OCI-LY3 (cell line): ENCODE measurements at regions not wholly inside any gene's neighbourhood (a gene's known extent, or its start where the extent isn't known, plus 50 kb on each side); places are given as distances from the start of the nearest gene placed in this dataset.
"Not testable (repeated sequence)": the region's sequence is repeated elsewhere in the genome, so short reads cannot be mapped to it uniquely, and the experiment has no call there.

ENCODE experiments used
- H2AFZ ChIP-seq: fragments of 200-600, 300-600 bp; shearing (Covaris generic); 2 replicates; pipeline ENCODE4 v1.6.0; 2014; ENCODE audit warnings: antibody characterized with exemption, low read depth, low read length
- H3K27ac ChIP-seq: fragments of 200-600, 300-600 bp; sonication (generic); 2 replicates; pipeline ENCODE4 v1.5.1; 2014; ENCODE audit warnings: mild to moderate bottlenecking, low read length, moderate library complexity, mixed read lengths
- H3K27me3 ChIP-seq: fragments of 200-600, 300-600 bp; sonication (generic); 2 replicates; pipeline ENCODE4 v1.6.1; 2014; ENCODE audit warnings: low read depth, low read length, mixed read lengths
- H3K36me3 ChIP-seq: fragments of 200-600, 300-600 bp; sonication (generic); replicated peaks from 2 replicates; pipeline ENCODE3; 2014; ENCODE audit warnings: low read depth, low read length, mixed read lengths
- H3K4me1 ChIP-seq: fragments of 300-600, 200-600 bp; sonication (generic); 2 replicates; pipeline ENCODE4 v1.6.1; 2014; ENCODE audit warnings: low read length, mixed read lengths
- H3K4me2 ChIP-seq: fragments of 200-600, 300-600 bp; sonication (generic); 2 replicates; pipeline ENCODE4 v1.6.1; 2014; ENCODE audit warnings: low read length, mixed read lengths
- H3K4me3 ChIP-seq: fragments of 300-600, 200-600 bp; sonication (generic); 2 replicates; pipeline ENCODE4 v1.5.1; 2014; ENCODE audit warnings: antibody characterized with exemption, mild to moderate bottlenecking, low read length, moderate library complexity
- H3K79me2 ChIP-seq: fragments of 300-600, 200-600 bp; shearing (Covaris generic); 2 replicates; pipeline ENCODE4 v1.6.1; 2014; ENCODE audit warnings: mild to moderate bottlenecking, low read length, mixed read lengths
- H3K9ac ChIP-seq: fragments of 300-600, 200-600 bp; shearing (Covaris generic); 2 replicates; pipeline ENCODE4 v1.6.0; 2014; ENCODE audit warnings: mild to moderate bottlenecking, low read length, moderate library complexity
- H3K9me3 ChIP-seq: fragments of 200-600, 300-600 bp; shearing (Covaris generic); 2 replicates; pipeline ENCODE4 v1.6.1; 2014; ENCODE audit warnings: low read length, mixed read lengths; ENCODE audit not compliant: insufficient read depth
- H4K20me1 ChIP-seq: fragments of 200-600, 300-600 bp; sonication (generic); 2 replicates; pipeline ENCODE4 v1.6.1; 2016; ENCODE audit warnings: low read length, mixed read lengths; ENCODE audit not compliant: insufficient read depth
- EZH2phosphoT487 ChIP-seq: fragments of 200-600 bp; shearing (Covaris generic); IDR thresholded peaks from 2 replicates; pipeline ENCODE4 v1.6.1; 2018; ENCODE audit warnings: antibody characterized with exemption, mixed run types, low read depth
- TF ChIP-seq, protein P1 (sequence below): fragments of 200-600, 300-600 bp; sonication (generic); IDR thresholded peaks from 2 replicates; pipeline ENCODE4 v1.5.1; 2014; ENCODE audit warnings: antibody characterized with exemption, low read length, low read depth

DNA sequence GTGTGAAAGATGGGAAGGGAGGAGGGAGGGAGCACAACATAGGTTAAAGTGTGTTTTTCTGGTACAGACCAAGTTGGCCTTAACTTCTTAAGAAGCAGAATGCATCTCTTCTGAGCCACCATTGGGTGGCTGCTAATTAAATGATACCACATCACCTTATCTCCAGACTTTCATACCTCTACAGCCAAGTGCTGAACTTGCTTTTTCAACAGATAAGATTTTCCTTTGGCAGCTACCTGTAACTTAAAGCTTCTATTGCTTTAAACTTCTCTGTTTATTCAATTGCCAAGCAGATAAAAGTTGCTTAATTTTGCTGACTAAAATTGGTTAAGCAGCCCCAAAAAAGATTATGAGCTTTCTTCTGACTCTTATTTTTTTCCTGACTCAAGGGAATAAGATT is 292.4 kb upstream of the SGO1 start:
- no peaks in the 10 kb centered on the region for H3K36me3 ChIP-seq
- H3K27me3 ChIP-seq, result no peaks in the 10 kb centered on the region
- H2AFZ ChIP-seq, result no peak overlapping the region

DNA sequence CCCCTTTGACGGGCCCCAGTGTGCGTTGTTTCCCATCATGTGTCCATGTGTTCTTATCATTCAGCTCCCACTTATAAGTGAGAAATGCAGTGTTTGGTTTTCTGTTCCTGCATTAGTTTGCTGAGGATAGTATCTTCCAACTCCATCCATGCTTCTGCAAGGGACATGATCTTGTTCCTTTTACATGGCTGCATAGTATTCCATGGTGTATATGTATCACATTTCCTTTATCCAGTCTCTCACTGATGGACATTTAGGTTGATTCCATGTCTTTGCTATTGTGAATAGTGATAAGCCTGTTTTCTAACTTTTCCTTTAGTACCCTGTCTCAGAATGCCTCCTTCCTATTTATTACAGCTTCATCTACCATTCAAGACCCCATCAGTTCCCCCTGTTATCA is 278.2 kb upstream of the SGO1 start:
- not testable (repeated sequence) for H3K27ac ChIP-seq, H3K9me3 ChIP-seq, H3K27me3 ChIP-seq, H2AFZ ChIP-seq, H3K36me3 ChIP-seq, H3K4me1 ChIP-seq, H3K79me2 ChIP-seq, H4K20me1 ChIP-seq, H3K4me3 ChIP-seq, H3K4me2 ChIP-seq, H3K9ac ChIP-seq

More for the DNA sequence above, 292.4 kb upstream of the SGO1 start:
- H3K9me3 ChIP-seq, result peaks cover 4% of the 10 kb centered on the region; the same call in 1 of the 2 replicates
- no peak overlapping the region for H3K27ac ChIP-seq
- no peaks in the 10 kb centered on the region for H4K20me1 ChIP-seq
- no peak overlapping the region for H3K4me2 ChIP-seq
- no peaks in the 10 kb centered on the region for H3K79me2 ChIP-seq
- H3K9ac ChIP-seq, result no peak overlapping the region
- no peaks in the 10 kb centered on the region for H3K4me1 ChIP-seq
- H3K4me3 ChIP-seq, result no peak overlapping the region
- no peak for TF ChIP-seq EZH2phosphoT487
- TF ChIP-seq, protein P1, sequence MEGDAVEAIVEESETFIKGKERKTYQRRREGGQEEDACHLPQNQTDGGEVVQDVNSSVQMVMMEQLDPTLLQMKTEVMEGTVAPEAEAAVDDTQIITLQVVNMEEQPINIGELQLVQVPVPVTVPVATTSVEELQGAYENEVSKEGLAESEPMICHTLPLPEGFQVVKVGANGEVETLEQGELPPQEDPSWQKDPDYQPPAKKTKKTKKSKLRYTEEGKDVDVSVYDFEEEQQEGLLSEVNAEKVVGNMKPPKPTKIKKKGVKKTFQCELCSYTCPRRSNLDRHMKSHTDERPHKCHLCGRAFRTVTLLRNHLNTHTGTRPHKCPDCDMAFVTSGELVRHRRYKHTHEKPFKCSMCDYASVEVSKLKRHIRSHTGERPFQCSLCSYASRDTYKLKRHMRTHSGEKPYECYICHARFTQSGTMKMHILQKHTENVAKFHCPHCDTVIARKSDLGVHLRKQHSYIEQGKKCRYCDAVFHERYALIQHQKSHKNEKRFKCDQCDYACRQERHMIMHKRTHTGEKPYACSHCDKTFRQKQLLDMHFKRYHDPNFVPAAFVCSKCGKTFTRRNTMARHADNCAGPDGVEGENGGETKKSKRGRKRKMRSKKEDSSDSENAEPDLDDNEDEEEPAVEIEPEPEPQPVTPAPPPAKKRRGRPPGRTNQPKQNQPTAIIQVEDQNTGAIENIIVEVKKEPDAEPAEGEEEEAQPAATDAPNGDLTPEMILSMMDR, result no peak

DNA sequence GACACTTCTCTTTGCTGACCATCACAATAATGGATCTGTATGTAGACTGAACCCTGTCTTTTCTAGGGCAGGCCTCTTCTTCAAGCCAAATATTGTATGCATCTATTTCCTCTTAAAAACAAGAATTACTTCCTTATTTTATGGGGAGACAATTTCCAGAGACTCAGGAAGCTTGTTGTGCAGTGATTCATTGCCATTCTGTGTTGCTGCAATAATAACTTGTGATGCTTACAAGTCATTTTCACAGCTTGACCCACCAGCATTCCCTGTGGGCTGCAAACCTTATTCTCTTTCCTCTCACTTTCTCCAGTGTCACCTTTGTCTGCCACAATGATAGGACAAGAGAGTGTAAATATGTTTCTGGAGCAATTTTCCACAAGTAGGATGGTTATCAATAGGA is 276.7 kb upstream of the SGO1 start:
- Histone ChIP-seq H3K9me3 (peaks cover 6% of the 10 kb centered on the region), H3K36me3 (no peaks in the 10 kb centered on the region), H2AFZ (no peak overlapping the region), H3K27me3 (no peaks in the 10 kb centered on the region), H3K4me1 (no peaks in the 10 kb centered on the region), H3K4me3 (no peak overlapping the region), H3K9ac (no peak overlapping the region), H4K20me1 (no peaks in the 10 kb centered on the region), H3K79me2 (no peaks in the 10 kb centered on the region), H3K27ac (no peak overlapping the region), H3K4me2 (no peak overlapping the region)
- TF ChIP-seq EZH2phosphoT487, result no peak
- TF ChIP-seq, protein P1, result no peak

DNA sequence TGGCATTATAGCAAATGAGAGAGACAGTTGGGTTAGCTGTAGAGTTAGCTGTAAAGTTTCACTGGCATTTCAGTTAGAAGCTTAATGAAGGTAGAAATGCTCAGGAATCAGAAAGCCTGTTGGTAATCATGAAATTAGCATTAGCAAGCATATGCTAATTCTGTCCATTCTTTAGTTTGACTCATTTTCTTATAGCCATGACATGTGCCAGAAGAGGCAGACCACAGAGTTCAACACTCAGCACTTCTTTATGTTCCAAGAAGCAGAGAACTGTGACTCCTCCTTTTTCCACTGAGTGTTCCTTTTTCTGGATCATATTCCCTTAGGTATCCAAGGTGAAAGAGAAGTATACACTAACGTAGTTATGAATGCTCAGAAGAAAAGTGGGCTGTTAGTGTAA is 276.2 kb upstream of the SGO1 start:
- no peak overlapping the region for H3K4me2 ChIP-seq
- no peaks in the 10 kb centered on the region for H4K20me1 ChIP-seq
- no peaks in the 10 kb centered on the region for H3K36me3 ChIP-seq
- H3K27me3 ChIP-seq, result no peaks in the 10 kb centered on the region
- no peaks in the 10 kb centered on the region for H3K79me2 ChIP-seq
- no peak overlapping the region for H3K27ac ChIP-seq
- no peak overlapping the region for H3K9ac ChIP-seq
- no peak overlapping the region for H2AFZ ChIP-seq
- peaks cover 4% of the 10 kb centered on the region for H3K9me3 ChIP-seq
- TF ChIP-seq, protein P1, result no peak
- no peak for TF ChIP-seq EZH2phosphoT487
- no peak overlapping the region for H3K4me3 ChIP-seq
- no peaks in the 10 kb centered on the region for H3K4me1 ChIP-seq
